Endothelial cell of umbilical vein (primary cell): ENCODE measurements at regions not wholly inside any gene's neighbourhood (a gene's known extent, or its start where the extent isn't known, plus 50 kb on each side); places are given as distances from the start of the nearest gene placed in this dataset.

Source experiments
- CTCF ChIP-seq, 2 donors: IDR thresholded peaks; 1 replicate in 1 of 2; 2 replicates in 1 of 2; pipeline ENCODE4 v1.5.1; 2011; ENCODE audit warnings: low read length in 2 of 2, mild to moderate bottlenecking in 2 of 2, moderate library complexity in 2 of 2, control low read depth in 1 of 2, inconsistent platforms in 1 of 2, low read depth in 1 of 2; ENCODE audit not compliant: insufficient read depth in 1 of 2; ENCODE audit errors: extremely low read depth in 1 of 2
- GATA2 ChIP-seq: IDR thresholded peaks from 2 replicates; pipeline ENCODE4 v1.7.0; 2011; ENCODE audit warnings: low read depth, mild to moderate bottlenecking, moderate library complexity, mixed read lengths, low read length; ENCODE audit not compliant: insufficient read length, insufficient read depth
- POLR2AphosphoS5 ChIP-seq: IDR thresholded peaks from 2 replicates; pipeline ENCODE4 v1.6.1; 2012; ENCODE audit warnings: low read depth, mild to moderate bottlenecking, control low read depth, low read length, moderate library complexity; ENCODE audit not compliant: insufficient read depth

GRCh38 chr4:129384974-129385373, 289.0 kb downstream of the C4orf33 start:
- TF ChIP-seq CTCF (IDR thresholded peaks at IDR 0.05; ENCODE audit: extremely low read depth in 1 of 2, insufficient read depth in 1 of 2, low read depth in 1 of 2, low read length in 2 of 2) = no peak
- no peak for TF ChIP-seq GATA2
- no peak for TF ChIP-seq POLR2AphosphoS5
